Thymus (tissue), 11 donors: ENCODE measurements at regions not wholly inside any gene's neighbourhood (a gene's known extent, or its start where the extent isn't known, plus 50 kb on each side); places are given as distances from the start of the nearest gene placed in this dataset.

Source experiments
- DNase-seq, 9 donors: peaks; one replicate each; pipeline ENCODE4 v3.0.0-alpha.2; 2013; ENCODE audit warnings: low spot score in 9 of 9, low read depth in 6 of 9, missing footprints in 1 of 9
- H3K27ac ChIP-seq, 2 donors: one replicate each; pipeline ENCODE4 v1.5.1; 2013; ENCODE audit warnings: control low read depth in 1 of 2, low read depth in 1 of 2, low read length in 1 of 2, mild to moderate bottlenecking in 1 of 2, moderate library complexity in 1 of 2
- H3K27me3 ChIP-seq, 2 donors: one replicate each; pipeline ENCODE4 v1.5.1; 2013; ENCODE audit warnings: low read length in 1 of 2; ENCODE audit not compliant: control insufficient read depth in 2 of 2, insufficient read depth in 1 of 2
- H3K36me3 ChIP-seq, 2 donors: one replicate each; pipeline ENCODE4 v1.5.1; 2013; ENCODE audit warnings: low read length in 1 of 2, mild to moderate bottlenecking in 1 of 2, moderate library complexity in 1 of 2; ENCODE audit not compliant: control insufficient read depth in 2 of 2, insufficient read depth in 2 of 2
- H3K4me1 ChIP-seq, 2 donors: one replicate each; pipeline ENCODE4 v1.5.1; 2013; ENCODE audit warnings: low read length in 2 of 2; ENCODE audit not compliant: control insufficient read depth in 2 of 2, insufficient read depth in 2 of 2
- H3K4me3 ChIP-seq, 2 donors: one replicate each; pipeline ENCODE4 v1.5.1; 2013; ENCODE audit warnings: low read length in 2 of 2, control low read depth in 1 of 2, mild to moderate bottlenecking in 1 of 2
- H3K9me3 ChIP-seq, 2 donors: one replicate each; pipeline ENCODE4 v1.5.1; 2013; ENCODE audit warnings: low read length in 1 of 2, mild to moderate bottlenecking in 1 of 2; ENCODE audit not compliant: control insufficient read depth in 2 of 2, insufficient read depth in 1 of 2
- WGBS: extraction: QIAGEN DNeasy Blood & Tissue Kit; methylation state at CpG from one replicate; pipeline ENCODE4 v1.1.7; 2013; 5-methylcytosine and 5-hydroxymethylcytosine counted together
- donor health status: healthy.

GRCh38 chr14:105853089-105853906, 326.9 kb downstream of the TMEM121 start:
- WGBS = 93% methylated on average over 16 of the region's 16 CpGs
- Histone ChIP-seq H3K4me1 (peaks cover 0 to 18% of the 10 kb centered on the region in 2 donors), H3K27ac (no peak overlapping the region), H3K36me3 (peaks cover 3 to 7% of the 10 kb centered on the region in 2 donors), H3K9me3 (peaks cover 0 to 4% of the 10 kb centered on the region in 2 donors), H3K27me3 (no peaks in the 10 kb centered on the region), H3K4me3 (no peak overlapping the region)
- DNase-seq = no peak

DNA sequence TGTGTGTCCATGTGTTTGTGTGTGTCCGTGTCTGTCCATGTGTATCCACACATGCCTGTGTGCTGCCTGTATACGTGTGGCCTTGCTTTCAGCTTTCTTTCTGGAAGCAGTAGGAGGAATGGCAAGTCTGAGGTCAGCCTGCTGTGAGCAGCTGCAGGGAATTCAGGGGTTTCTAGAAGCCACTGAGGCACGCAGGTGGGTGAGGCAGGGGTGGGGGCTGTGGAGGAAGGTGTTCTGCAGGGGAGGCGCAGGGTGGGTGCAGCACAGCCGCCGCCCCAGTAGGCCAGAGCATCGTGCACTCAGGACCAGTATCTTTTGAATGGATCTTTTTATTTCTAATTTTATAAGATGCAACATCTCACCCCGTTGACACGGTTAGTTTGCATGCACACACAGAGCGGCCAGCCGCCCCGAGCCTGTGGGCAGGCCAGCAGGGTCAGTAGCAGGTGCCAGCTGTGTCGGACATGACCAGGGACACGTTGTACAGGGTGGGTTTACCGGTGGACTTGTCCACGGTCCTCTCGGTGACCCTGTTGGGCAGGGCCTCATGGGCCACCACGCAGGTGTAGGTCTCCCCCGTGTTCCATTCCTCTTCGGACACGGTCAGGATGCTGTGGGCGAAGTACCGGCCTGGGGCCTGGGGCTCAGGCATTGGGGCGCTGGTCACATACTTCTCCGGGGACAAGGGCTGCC, 327.7 kb downstream of the TMEM121 start:
- H3K9me3 ChIP-seq = peaks cover 0 to 4% of the 10 kb centered on the region in 2 donors
- H3K4me1 ChIP-seq = peaks cover 0 to 24% of the 10 kb centered on the region in 2 donors
- no peaks in the 10 kb centered on the region for H3K27me3 ChIP-seq
- WGBS = 97% methylated on average over 25 of the region's 25 CpGs
- peaks cover 3 to 7% of the 10 kb centered on the region in 2 donors for H3K36me3 ChIP-seq
- no peak for DNase-seq
- no peak overlapping the region for H3K4me3 ChIP-seq
- no peak overlapping the region for H3K27ac ChIP-seq

DNA sequence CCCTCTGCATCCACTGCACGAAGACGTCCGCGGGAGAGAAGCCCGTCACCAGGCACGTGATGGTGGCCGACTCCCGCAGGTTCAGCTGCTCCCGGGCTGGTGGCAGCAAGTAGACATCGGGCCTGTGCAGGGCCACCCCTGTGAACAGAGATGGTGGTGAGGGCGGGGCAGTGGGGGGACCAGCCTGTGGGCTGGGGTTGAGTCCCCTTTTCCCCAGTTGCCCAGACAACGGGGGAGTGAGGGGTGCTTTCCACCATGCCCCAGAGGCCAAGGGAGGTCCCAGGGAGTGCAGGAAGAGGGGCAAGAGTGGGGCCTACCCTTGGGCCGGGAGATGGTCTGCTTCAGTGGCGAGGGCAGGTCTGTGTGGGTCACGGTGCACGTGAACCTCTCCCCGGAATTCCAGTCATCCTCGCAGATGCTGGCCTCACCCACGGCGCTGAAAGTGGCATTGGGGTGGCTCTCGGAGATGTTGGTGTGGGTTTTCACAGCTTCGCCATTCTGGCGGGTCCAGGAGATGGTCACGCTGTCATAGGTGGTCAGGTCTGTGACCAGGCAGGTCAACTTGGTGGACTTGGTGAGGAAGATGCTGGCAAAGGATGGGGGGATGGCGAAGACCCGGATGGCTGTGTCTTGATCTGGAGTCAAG, 328.3 kb downstream of the TMEM121 start:
- H3K4me3 ChIP-seq = no peak overlapping the region
- 97% methylated on average over 26 of the region's 26 CpGs for WGBS
- H3K27me3 ChIP-seq = no peaks in the 10 kb centered on the region
- peaks cover 3 to 7% of the 10 kb centered on the region in 2 donors for H3K36me3 ChIP-seq
- peaks cover 0 to 4% of the 10 kb centered on the region in 2 donors for H3K9me3 ChIP-seq
- no peak for DNase-seq
- no peak overlapping the region for H3K27ac ChIP-seq
- H3K4me1 ChIP-seq = peaks cover 3 to 28% of the 10 kb centered on the region in 2 donors

GRCh38 chr14:105855246-105855892, 329.0 kb downstream of the TMEM121 start:
- Histone ChIP-seq H3K9me3 (peaks cover 0 to 4% of the 10 kb centered on the region in 2 donors), H3K27me3 (no peaks in the 10 kb centered on the region), H3K4me3 (no peak overlapping the region), H3K4me1 (peaks cover 7 to 35% of the 10 kb centered on the region in 2 donors), H3K36me3 (peaks cover 3 to 7% of the 10 kb centered on the region in 2 donors), H3K27ac (no peak overlapping the region)
- DNase-seq = no peak
- 92% methylated on average over 35 of the region's 35 CpGs for WGBS

DNA sequence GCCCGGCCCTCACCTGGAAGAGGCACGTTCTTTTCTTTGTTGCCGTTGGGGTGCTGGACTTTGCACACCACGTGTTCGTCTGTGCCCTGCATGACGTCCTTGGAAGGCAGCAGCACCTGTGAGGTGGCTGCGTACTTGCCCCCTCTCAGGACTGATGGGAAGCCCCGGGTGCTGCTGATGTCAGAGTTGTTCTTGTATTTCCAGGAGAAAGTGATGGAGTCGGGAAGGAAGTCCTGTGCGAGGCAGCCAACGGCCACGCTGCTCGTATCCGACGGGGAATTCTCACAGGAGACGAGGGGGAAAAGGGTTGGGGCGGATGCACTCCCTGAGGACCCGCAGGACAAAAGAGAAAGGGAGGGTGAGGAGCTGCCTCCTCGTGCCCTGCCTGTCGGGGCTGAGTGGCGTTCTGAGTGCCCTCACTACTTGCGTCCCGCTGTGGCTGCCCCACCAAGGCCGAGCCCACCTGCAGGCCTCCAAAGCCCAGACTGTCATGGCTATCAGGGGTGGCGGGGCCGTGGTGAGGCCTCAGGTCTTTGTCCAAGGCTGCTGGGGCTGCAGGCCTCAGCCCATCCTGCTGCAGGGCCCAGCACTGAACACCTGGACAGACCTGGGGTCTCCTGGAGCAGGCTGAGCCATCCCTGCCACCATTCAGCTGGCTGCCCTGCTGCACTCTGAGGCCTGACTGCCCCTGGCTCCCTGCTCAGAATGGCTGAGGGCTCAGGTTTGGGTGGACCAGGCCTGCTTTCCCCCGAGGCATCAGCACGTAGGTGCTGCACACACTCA, 329.7 kb downstream of the TMEM121 start:
- no peaks in the 10 kb centered on the region for H3K27me3 ChIP-seq
- peaks cover 14 to 42% of the 10 kb centered on the region in 2 donors for H3K4me1 ChIP-seq
- WGBS = 92% methylated on average over 28 of the region's 28 CpGs
- no peak overlapping the region for H3K4me3 ChIP-seq
- no peak for DNase-seq
- peaks cover 0 to 4% of the 10 kb centered on the region in 2 donors for H3K9me3 ChIP-seq
- H3K27ac ChIP-seq = no peak overlapping the region
- peaks cover 3 to 7% of the 10 kb centered on the region in 2 donors for H3K36me3 ChIP-seq

DNA sequence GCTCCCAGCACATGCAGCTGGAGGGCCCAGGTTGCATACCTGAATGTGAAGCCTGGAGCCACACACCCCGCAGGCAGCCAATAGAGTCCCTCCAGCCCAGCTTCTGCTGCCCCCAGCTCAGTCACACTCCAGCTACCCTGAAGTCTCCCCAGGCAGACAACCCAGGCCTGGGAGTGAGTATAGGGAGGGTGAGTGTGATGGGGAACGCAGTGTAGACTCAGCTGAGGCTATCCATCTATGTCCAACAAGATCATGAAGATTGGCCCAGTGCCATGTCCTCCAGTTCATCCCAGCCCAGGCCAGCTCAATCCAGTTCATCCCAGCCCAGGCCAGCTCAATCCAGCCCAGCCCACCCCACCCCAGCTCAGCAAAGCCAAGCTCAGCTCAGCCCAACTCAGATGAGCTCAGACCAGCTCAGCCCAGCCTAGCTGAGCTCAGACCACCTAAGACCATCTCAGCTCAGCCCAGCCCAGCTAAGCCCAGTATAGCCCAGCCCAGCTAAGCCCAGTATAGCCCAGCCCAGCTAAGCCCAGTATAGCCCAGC, 330.4 kb downstream of the TMEM121 start:
- no peak overlapping the region for H3K27ac ChIP-seq
- H3K9me3 ChIP-seq = peaks cover 0 to 4% of the 10 kb centered on the region in 2 donors
- H3K27me3 ChIP-seq = no peaks in the 10 kb centered on the region
- no peak overlapping the region for H3K4me3 ChIP-seq
- DNase-seq = no peak
- peaks cover 3 to 7% of the 10 kb centered on the region in 2 donors for H3K36me3 ChIP-seq
- peaks cover 18 to 46% of the 10 kb centered on the region in 2 donors for H3K4me1 ChIP-seq
- 94% methylated on average over 2 of the region's 2 CpGs for WGBS

- peaks cover 3 to 7% of the 10 kb centered on the region in 2 donors for H3K36me3 ChIP-seq
- H3K27ac ChIP-seq = peak overlapping the region in 1 of 2 donors; percentile 37
- H3K9me3 ChIP-seq = no peaks in the 10 kb centered on the region
- H3K4me3 ChIP-seq = no peak overlapping the region
- 35% methylated on average over 1 of the region's 1 CpG for WGBS
- H3K27me3 ChIP-seq = no peaks in the 10 kb centered on the region
- peaks cover 20 to 50% of the 10 kb centered on the region in 2 donors for H3K4me1 ChIP-seq
- DNase-seq = no peak
Observed at GRCh38 chr14:105857220-105857825, 330.9 kb downstream of the TMEM121 start.
